RWPE1 (cell line): ENCODE measurements at regions not wholly inside any gene's neighbourhood (a gene's known extent, or its start where the extent isn't known, plus 50 kb on each side); places are given as distances from the start of the nearest gene placed in this dataset.

Source experiments
- CTCF ChIA-PET: fragments of 350-600 bp; sonication (Branson Sonifier 250); formaldehyde crosslinking; extraction: SDS; loops from one replicate; lab custom pipeline; 2021; lab: Yijun Ruan, JAX
- POLR2A ChIA-PET: fragments of 400-600 bp; formaldehyde crosslinking; extraction: SDS; loops from one replicate; lab custom pipeline; 2020; ENCODE audit warnings: antibody characterized with exemption; ENCODE audit not compliant: low non-redundant PET; lab: Yijun Ruan, JAX
- DNase-seq: peaks from one replicate; pipeline ENCODE4 v3.0.0; 2012; ENCODE audit warnings: low spot score
- H3K27ac ChIP-seq: fragments of 450-650 bp; 2 replicates; pipeline ENCODE4 v1.5.1; 2017
- TF ChIP-seq, protein P1 (sequence below): fragments of 450-650 bp; conservative IDR thresholded peaks from 2 replicates; pipeline ENCODE4 v1.5.1; 2017; ENCODE audit warnings: low read depth, mild to moderate bottlenecking

DNA sequence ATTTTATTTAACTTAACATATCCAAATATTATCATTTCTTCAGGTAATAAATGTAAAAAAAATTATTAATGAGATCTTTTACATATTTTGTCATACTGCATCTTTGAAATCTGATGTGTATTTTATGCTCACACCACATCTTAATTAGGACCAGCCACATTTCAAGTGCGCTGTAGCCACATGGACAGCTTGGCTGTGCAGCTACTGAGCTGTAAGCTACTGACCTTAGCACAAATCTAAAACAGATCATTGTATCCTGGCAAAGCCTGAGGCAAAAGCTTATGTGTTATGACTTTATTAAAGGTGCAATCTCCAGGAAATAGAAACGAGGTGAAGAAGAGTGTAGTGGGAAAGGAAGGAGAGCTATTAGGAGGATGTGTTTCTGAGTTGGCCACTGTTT is 126.7 kb upstream of the UBE2E2 start:
- CTCF ChIA-PET = no interaction called here
- TF ChIP-seq, protein P1, sequence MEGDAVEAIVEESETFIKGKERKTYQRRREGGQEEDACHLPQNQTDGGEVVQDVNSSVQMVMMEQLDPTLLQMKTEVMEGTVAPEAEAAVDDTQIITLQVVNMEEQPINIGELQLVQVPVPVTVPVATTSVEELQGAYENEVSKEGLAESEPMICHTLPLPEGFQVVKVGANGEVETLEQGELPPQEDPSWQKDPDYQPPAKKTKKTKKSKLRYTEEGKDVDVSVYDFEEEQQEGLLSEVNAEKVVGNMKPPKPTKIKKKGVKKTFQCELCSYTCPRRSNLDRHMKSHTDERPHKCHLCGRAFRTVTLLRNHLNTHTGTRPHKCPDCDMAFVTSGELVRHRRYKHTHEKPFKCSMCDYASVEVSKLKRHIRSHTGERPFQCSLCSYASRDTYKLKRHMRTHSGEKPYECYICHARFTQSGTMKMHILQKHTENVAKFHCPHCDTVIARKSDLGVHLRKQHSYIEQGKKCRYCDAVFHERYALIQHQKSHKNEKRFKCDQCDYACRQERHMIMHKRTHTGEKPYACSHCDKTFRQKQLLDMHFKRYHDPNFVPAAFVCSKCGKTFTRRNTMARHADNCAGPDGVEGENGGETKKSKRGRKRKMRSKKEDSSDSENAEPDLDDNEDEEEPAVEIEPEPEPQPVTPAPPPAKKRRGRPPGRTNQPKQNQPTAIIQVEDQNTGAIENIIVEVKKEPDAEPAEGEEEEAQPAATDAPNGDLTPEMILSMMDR = no peak
- no peak overlapping the region for H3K27ac ChIP-seq
- DNase-seq = no peak
- POLR2A ChIA-PET = no interaction called here

DNA sequence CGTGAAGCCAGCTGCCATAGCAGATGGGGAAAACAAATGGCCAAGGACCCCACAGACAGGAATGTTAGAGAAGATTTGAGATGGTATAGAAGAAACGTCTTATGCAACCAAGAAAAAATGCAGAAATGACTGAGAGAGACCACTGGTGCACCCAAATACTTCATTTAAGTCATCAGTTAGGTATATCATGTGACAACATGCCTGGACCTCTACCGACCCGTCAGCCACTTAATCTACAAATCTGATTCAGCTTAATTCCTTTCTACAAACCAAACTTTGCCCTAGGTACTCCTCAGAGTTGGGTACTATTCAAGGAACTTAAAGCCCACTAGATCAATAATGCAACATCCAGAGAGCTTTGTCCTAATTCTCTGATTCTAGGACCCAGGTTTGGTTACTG is 126.0 kb upstream of the UBE2E2 start:
- DNase-seq = no peak
- TF ChIP-seq, protein P1 = no peak
- ChIA-PET CTCF (interaction anchor here (0.5 kb wide), 1 partner anchor 479 kb away, joined by 3 read pairs; no protein-coding TSS in a partner anchor), POLR2A (no interaction called here)
- H3K27ac ChIP-seq = no peak overlapping the region

GRCh38 chr3:23078735-23079134 is 124.4 kb upstream of the UBE2E2 start:
- ChIA-PET POLR2A (no interaction called here), CTCF (no interaction called here)
- TF ChIP-seq, protein P1 = no peak
- DNase-seq = no peak
- H3K27ac ChIP-seq = no peak overlapping the region

DNA sequence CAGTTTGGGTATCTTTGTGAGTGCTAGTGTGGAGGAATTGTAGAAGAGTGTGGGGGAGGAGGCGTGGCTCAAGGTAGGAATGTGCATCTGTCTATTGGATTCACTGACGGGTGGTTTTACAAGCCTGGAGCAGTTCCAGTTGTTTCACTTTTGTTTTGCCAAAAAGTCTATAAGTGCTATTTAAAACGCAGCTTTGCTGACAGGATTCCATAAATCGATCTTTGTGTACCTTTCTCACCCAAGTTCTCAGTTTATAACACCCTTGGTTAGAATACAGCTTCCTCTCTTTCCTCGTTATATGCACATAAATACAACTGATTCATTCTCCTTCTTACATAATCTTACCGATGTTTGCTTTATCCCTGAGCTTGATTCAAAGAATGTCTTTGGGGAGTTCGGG is 123.2 kb upstream of the UBE2E2 start:
- H3K27ac ChIP-seq = no peak overlapping the region
- TF ChIP-seq, protein P1 = no peak
- peak; percentile 36 for DNase-seq
- CTCF ChIA-PET = no interaction called here
- POLR2A ChIA-PET = no interaction called here

DNA sequence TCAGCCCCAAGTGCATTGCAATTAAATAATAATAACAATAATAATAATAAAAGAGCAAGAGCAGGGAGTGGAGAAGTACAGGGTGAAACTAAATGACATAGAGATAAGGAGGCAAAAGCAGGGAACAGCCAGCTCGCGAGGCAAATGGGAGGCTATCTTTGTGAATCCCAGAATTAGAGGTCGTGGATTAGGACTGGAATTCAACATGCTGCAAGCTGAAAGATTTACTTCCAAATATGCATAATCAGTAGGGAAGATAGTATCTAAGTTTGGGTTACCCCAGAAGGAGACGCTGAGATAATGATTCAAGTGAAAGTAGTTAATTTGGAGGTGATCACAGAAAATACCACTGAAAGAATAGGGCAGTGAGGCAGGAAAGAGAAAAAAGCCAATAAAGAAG is 119.4 kb upstream of the UBE2E2 start:
- POLR2A ChIA-PET = no interaction called here
- CTCF ChIA-PET = interaction anchor here (0.5 kb wide), 1 partner anchor 501 kb away, joined by 6 read pairs; no protein-coding TSS in a partner anchor
- DNase-seq = no peak
- TF ChIP-seq, protein P1 = no peak
- no peak overlapping the region for H3K27ac ChIP-seq

DNA sequence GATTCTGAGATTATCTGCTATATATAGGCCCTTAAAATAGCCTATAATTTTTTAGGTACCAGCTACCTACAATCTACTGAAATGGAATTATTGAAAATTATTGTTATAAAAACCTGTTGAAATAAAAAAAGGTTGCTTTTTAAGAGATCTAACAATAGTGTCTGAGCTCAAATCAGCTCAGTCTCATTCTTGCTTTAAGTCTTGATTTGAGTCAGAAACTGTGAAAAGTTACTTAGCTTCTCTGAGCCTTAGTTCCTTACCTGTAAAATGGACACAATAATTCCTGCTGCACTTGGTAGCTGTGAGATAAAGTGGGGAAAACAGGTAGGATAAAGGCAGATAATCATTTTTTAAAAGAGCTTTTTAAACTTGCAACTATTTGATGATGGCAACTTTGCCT is 118.8 kb upstream of the UBE2E2 start:
- CTCF ChIA-PET = interaction anchor here (0.5 kb wide), 1 partner anchor 502 kb away, joined by 6 read pairs; no protein-coding TSS in a partner anchor
- TF ChIP-seq, protein P1 = no peak
- no peak overlapping the region for H3K27ac ChIP-seq
- DNase-seq = no peak
- POLR2A ChIA-PET = no interaction called here

DNA sequence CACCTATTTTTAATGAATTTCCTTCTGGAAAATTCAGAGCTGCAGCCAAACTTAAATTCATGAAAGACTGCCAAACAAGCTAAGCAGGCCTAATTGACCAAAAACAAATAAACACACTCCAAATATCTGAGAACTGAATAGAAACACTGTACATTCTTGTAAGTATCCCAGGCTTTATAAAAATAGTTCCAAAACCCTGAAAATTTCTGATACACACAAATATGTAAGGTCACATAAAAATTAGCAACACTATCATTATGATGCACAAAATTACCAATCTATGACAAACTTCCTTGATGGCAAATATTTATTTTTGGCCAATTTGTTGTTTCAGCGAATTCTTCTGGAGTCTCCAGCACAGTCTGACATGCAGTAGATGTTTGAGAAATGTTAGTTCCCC is 117.9 kb upstream of the UBE2E2 start:
- TF ChIP-seq, protein P1 = no peak
- H3K27ac ChIP-seq = no peak overlapping the region
- no peak for DNase-seq
- POLR2A ChIA-PET = no interaction called here
- CTCF ChIA-PET = no interaction called here
